ENCODE measurements at regions not wholly inside any gene's neighbourhood (a gene's known extent, or its start where the extent isn't known, plus 50 kb on each side); places are given as distances from the start of the nearest gene placed in this dataset.

GRCh38 chrX:714131-714530, 83.5 kb downstream of the SHOX start:
- no peak overlapping the region for H3K4me3 Mint-ChIP-seq
- peaks cover 17 to 39% of the 10 kb centered on the region in 2 donors for H3K9me3 Mint-ChIP-seq
- no peaks in the 10 kb centered on the region for H3K4me1 Mint-ChIP-seq
- ATAC-seq, result no peak
- H3K27ac Mint-ChIP-seq, result no peak overlapping the region
- DNase-seq, result no peak
- peaks cover 5% of the 10 kb centered on the region for H3K27me3 Mint-ChIP-seq

All from stimulated activated naive CD8-positive, alpha-beta T cell treated with anti-CD3 and anti-CD28 coated beads, Interleukin-15, amount 100 ng/mL, for 72 hours (primary cell).